ENCODE measurements at regions not wholly inside any gene's neighbourhood (a gene's known extent, or its start where the extent isn't known, plus 50 kb on each side); places are given as distances from the start of the nearest gene placed in this dataset.

GRCh38 chr2:147468963-147469362, 375.9 kb upstream of the ACVR2A start:
- ChIA-PET POLR2A (no interaction called here), CTCF (no interaction called here)
- Histone ChIP-seq H3K27me3 (replicated peaks in 1 of 4; ENCODE audit: control extremely low read depth in 1 of 4, control insufficient read depth in 3 of 4, insufficient read depth in 4 of 4, low read length in 3 of 4) (no peaks in the 10 kb centered on the region), H3K4me3 (ENCODE audit: control extremely low read depth in 1 of 5, extremely low read depth in 1 of 5, insufficient read depth in 1 of 5, low read depth in 2 of 5, low read length in 4 of 5) (no peak overlapping the region), H3K36me3 (replicated peaks in 1 of 2; ENCODE audit: control extremely low read depth in 1 of 2, control insufficient read depth in 1 of 2, extremely low read depth in 1 of 2, insufficient read depth in 2 of 2, low read length in 1 of 2) (no peaks in the 10 kb centered on the region), H3K9me3 (ENCODE audit: control extremely low read depth in 1 of 3, control insufficient read depth in 2 of 3, insufficient read depth in 1 of 3, low read length in 2 of 3) (no peaks in the 10 kb centered on the region), H3K9ac (ENCODE audit: low read length) (no peak overlapping the region), H2AFZ (ENCODE audit: insufficient read depth, low read depth, low read length, poor library complexity, severe bottlenecking) (no peak overlapping the region), H3K79me2 (ENCODE audit: control insufficient read depth, insufficient read depth, low read length) (no peaks in the 10 kb centered on the region), H3K4me1 (ENCODE audit: control insufficient read depth in 2 of 2, insufficient read depth in 2 of 2, low read length in 2 of 2) (no peaks in the 10 kb centered on the region), H4K20me1 (ENCODE audit: control insufficient read depth, insufficient read depth, low read length, poor library complexity, severe bottlenecking) (no peaks in the 10 kb centered on the region), H3K27ac (ENCODE audit: low read length in 2 of 2) (no peak overlapping the region), H3K4me2 (replicated peaks; ENCODE audit: low read depth, low read length, poor library complexity, severe bottlenecking) (no peak overlapping the region)
- Mint-ChIP-seq H3K27ac (no peak overlapping the region), H3K4me1 (no peaks in the 10 kb centered on the region), H3K4me3 (no peak overlapping the region), H3K9me3 (ENCODE audit: insufficient read depth) (no peaks in the 10 kb centered on the region), H3K27me3 (no peaks in the 10 kb centered on the region)
- DNase-seq: no peak
- no peak for ATAC-seq (ENCODE audit: low read depth)
- intact Hi-C loops (cut with micrococcal nuclease): no loop called here
- WGBS (ENCODE audit: insufficient coverage): 97% methylated on average over 5 of the region's 5 CpGs
- no peak for TF ChIP-seq CTCF (IDR thresholded peaks at IDR 0.05)
- TF ChIP-seq EZH2 (IDR thresholded peaks at IDR 0.05; ENCODE audit: borderline replicate concordance, insufficient read depth, low read depth, low read length, poor library complexity, severe bottlenecking): no peak

GRCh38 chr2:147468349-147468748, 376.5 kb upstream of the ACVR2A start:
- CTCF ChIA-PET: no interaction called here
- intact Hi-C loops (cut with micrococcal nuclease): no loop called here

More at GRCh38 chr2:147468349-147468748, 376.5 kb upstream of the ACVR2A start:
- POLR2A ChIA-PET: no interaction called here
- Histone ChIP-seq H3K27ac (ENCODE audit: low read length in 2 of 2) (no peak overlapping the region), H3K27me3 (replicated peaks in 1 of 4; ENCODE audit: control extremely low read depth in 1 of 4, control insufficient read depth in 3 of 4, insufficient read depth in 4 of 4, low read length in 3 of 4) (no peaks in the 10 kb centered on the region), H3K36me3 (replicated peaks in 1 of 2; ENCODE audit: control extremely low read depth in 1 of 2, control insufficient read depth in 1 of 2, extremely low read depth in 1 of 2, insufficient read depth in 2 of 2, low read length in 1 of 2) (no peaks in the 10 kb centered on the region), H3K4me2 (replicated peaks; ENCODE audit: low read depth, low read length, poor library complexity, severe bottlenecking) (no peak overlapping the region), H4K20me1 (ENCODE audit: control insufficient read depth, insufficient read depth, low read length, poor library complexity, severe bottlenecking) (no peaks in the 10 kb centered on the region), H3K9ac (ENCODE audit: low read length) (no peak overlapping the region), H3K4me1 (ENCODE audit: control insufficient read depth in 2 of 2, insufficient read depth in 2 of 2, low read length in 2 of 2) (no peaks in the 10 kb centered on the region), H3K4me3 (ENCODE audit: control extremely low read depth in 1 of 5, extremely low read depth in 1 of 5, insufficient read depth in 1 of 5, low read depth in 2 of 5, low read length in 4 of 5) (no peak overlapping the region), H3K9me3 (ENCODE audit: control extremely low read depth in 1 of 3, control insufficient read depth in 2 of 3, insufficient read depth in 1 of 3, low read length in 2 of 3) (no peaks in the 10 kb centered on the region), H2AFZ (ENCODE audit: insufficient read depth, low read depth, low read length, poor library complexity, severe bottlenecking) (no peak overlapping the region), H3K79me2 (ENCODE audit: control insufficient read depth, insufficient read depth, low read length) (no peaks in the 10 kb centered on the region)
- no peak overlapping the region for H3K4me3 Mint-ChIP-seq
- DNase-seq (no peak), ATAC-seq (ENCODE audit: low read depth) (no peak)
- H3K27me3 Mint-ChIP-seq: no peaks in the 10 kb centered on the region
- TF ChIP-seq EZH2 (IDR thresholded peaks at IDR 0.05; ENCODE audit: borderline replicate concordance, insufficient read depth, low read depth, low read length, poor library complexity, severe bottlenecking) (no peak), CTCF (IDR thresholded peaks at IDR 0.05) (no peak)
- no peak overlapping the region for H3K27ac Mint-ChIP-seq
- no CpG with 5 or more reads among the region's 3 CpGs for WGBS (ENCODE audit: insufficient coverage)
- H3K9me3 Mint-ChIP-seq (ENCODE audit: insufficient read depth): no peaks in the 10 kb centered on the region
- no peaks in the 10 kb centered on the region for H3K4me1 Mint-ChIP-seq
